ENCODE measurements at regions not wholly inside any gene's neighbourhood (a gene's known extent, or its start where the extent isn't known, plus 50 kb on each side); places are given as distances from the start of the nearest gene placed in this dataset.

DNA sequence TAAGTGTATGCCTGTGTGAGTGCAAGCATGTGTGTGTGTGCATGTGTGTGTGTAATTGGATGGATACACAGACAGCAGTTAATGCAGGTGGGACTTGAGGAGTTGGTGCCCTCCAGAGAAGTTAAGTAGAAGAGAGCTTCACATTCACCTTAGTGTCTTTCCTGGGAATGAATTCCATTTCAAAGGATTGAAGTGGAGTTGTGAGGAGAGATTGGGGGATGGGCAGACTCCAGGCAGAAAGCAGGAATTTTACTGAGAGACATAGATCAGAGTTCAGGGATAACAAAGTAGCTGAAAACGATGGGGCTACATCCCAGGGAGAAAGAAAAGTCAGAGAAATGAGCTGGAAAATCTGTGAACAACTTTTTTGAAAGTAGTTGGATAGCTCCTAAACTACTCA is 464.4 kb downstream of the TCERG1L start:
- TF ChIP-seq POLR2A (IDR thresholded peaks at IDR 0.05; ENCODE audit: low read depth, low read length): no peak
- TF ChIP-seq POLR2AphosphoS5 (IDR thresholded peaks at IDR 0.05; ENCODE audit: low read depth, low read length): no peak
- TF ChIP-seq POU2F2 (IDR thresholded peaks at IDR 0.05; ENCODE audit: low read depth, low read length): no peak
- no peak for TF ChIP-seq TAF1 (IDR thresholded peaks at IDR 0.05; ENCODE audit: low read depth, low read length)
- TF ChIP-seq SPI1 (IDR thresholded peaks at IDR 0.05; ENCODE audit: low read depth, low read length): no peak
- no peak for TF ChIP-seq PAX5 (IDR thresholded peaks at IDR 0.05; ENCODE audit: insufficient read depth, low read length, severe bottlenecking)
